HG03064 (cell line): ENCODE measurements at regions not wholly inside any gene's neighbourhood (a gene's known extent, or its start where the extent isn't known, plus 50 kb on each side); places are given as distances from the start of the nearest gene placed in this dataset.
A peak's percentile ranks its signal among the peaks of the same experiment; 100 is the strongest.

Experiments used
- ATAC-seq: cut with Tn5 transposase; IDR thresholded peaks from one replicate; pipeline ENCODE4 v1.9.1; 2021; ENCODE audit warnings: low read depth; ENCODE audit not compliant: unreplicated experiment

DNA sequence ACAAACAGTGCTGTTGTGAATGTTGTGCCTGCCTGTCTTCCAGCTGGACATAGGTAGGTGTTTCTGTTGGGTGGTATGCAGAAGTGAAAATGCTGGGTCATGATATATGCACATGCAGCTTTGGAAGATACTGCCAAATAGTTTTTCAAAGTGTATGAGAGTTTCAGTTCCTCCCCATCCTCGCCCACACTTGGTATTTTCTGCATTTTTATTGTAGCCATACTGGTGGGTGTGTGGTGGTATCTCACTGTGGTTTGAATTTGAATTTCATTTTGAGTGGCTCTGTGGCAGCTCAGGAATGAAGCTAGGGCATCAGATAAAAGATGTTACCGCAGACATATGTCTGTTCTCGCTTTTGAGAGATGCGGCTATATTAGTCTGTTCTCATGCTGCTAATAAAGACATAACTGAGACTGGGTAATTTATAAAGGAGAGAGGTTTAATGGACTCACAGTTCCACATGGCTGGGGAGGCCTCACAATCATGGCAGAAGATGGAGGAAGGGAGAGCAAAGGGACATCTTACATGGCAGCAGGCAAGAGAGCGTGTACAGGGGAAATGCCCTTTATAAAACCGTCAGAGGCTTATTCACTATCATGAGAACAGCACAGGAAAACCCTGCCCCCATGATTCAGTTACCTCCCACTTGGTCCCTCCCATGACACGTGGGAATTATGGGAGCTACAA is 183.1 kb downstream of the CAND1 start:
- peak; percentile 51 for ATAC-seq

DNA sequence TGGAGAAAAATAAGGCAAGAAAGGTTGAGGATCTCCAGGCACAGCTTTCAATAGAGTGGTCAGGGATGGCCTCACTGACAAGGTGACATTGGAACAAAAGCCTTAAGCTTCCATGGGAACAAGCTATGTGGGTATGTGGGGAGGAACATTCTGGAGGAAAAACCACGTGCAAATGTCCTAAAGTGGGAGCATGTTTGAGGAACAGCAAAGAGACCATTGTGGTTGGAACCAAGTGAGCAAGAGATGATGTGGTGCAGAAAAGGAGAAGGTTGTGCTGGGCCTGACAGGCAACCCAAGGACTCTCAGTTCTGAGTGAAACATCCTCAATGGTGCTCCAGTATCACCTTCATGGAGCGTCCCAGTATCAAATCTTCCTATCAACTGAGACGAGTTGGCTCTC is 184.0 kb downstream of the CAND1 start:
- ATAC-seq = no peak

DNA sequence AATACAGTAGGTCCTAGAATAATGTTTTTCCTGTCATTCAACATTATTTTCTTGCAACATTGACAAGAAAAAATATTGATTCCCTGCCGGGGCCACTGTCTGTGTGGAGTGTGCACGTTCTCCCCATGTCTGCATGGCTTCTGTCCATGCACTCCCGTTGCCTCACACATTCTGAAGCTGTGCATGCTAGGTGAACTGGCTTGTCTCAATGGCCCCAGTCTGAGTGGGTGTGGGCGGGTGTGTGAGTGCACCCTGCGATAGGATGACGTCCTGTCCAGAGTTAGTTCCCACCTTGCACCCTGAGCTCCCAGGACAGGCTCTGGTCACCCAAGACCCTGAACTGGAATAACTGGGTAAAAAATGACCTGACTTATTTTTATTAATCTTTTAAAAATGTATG is 186.1 kb downstream of the CAND1 start:
- ATAC-seq = no peak

DNA sequence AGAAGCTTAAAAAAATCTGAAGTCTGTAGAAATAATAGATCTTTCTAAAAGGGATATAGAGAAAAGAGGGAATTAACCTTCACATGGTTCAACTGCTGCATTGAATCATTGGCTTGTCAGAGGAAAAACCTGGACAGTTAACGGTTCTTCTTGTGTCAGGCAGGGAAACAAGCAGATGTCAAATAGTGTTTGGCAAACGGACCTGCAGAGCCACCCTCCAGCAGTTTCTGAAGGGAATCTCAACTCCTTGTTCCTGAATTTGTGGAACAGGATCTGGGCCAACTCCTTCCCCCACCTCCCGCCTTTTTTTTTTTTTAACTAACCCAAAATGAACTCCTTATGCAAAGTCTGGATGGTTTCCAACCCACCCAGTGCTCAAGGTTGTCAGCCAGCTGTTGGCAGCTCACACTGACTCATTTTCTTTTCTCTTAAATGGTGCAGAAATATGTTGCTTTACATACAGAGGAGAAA is 187.3 kb downstream of the CAND1 start:
- ATAC-seq = no peak

DNA sequence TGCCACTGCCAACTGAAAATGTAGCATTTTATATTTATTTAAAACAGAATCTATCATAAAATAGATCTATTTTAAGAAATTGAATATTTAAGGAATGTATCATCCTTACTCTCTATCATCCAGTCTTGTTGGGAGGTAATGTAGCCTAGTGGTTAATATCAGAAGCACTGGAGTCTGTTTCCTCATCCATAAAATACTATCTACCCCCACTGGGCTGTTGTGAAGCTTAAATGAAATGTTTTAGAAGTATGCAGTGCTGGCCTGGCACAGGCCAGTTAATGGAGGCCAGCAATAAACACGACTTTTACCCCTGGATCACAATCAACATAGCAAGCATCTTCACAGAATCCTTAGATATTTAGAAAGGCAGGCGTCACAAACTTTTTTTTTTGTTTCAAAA is 188.0 kb downstream of the CAND1 start:
- no peak for ATAC-seq

DNA sequence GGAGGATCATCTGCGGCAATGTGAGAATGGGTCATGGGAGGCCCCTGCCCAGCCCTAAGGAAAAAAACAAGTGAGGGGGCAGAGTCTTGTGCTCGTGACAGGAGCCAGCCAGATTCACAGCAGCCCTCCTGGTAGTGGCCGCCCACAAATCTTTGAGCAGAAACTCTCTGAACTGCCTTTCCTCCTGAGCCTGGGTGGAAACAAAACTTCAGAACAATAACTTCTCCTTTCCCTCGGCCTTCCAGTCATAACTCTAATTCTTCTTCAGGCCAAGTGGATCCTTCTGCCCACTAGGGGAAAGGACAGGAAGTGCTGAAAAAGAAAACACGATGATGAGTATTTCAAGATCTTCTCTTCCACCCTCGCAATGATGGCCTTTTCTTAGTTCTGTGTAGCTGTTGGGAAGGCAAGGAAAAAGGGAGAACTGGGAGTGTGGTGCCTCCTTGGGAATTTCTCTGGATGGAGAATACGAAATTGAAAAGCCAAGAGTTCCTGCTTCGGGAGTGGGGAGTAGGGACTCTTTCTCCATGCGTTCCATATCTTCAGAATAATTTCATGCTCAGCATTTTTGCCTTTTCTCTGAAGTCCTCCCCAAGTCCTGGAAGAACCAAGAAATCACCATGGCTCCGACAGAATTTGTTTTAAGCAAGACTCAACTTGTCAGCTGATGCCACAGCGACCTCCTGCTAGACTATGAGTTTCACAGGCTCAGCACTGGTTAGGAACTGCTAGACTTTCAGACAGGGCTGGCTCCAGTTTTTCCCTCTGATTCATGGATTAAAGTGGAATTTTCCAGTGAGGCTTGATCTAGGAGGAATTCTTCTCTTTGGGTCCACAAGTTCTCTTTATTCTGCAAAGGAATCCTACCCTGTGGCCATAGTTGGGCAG is 188.9 kb downstream of the CAND1 start:
- no peak for ATAC-seq

DNA sequence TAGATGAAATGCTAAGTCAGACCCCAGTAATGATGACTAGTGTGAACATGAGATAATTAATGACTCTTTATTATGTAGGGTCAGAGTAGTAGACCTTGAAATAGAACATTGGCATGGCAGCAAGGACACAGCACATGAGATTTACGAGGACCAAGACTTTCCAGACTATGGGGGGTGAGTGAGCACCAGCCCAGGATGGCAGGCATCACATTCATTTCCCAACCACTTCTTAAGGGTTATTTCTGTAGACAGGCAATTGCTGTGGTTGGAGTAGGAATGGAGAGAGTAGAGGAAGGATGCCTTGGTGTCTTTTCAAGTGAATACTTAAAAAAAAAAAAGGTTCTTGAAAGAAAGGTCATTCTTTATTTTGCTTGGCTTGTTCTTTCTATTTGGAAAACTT is 189.4 kb upstream of the DYRK2 start:
- no peak for ATAC-seq

DNA sequence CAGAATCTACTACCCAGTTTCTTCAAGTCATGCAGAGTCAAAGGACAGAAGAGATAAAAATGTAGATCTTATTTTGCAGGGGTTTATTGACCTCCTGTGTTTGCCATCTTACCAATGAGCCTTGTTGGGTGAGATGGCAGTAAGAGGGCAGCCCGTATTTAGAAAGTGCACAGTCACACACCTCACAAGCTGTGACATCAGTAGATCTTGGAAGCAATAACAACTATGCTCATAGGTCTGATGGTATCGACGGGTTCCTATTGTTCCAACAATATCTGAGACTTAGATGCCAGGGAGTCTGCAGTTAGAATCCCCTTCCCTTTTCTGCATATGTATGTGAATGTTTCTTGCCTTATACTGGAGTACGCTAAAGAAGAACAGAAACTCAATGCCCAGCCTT is 189.0 kb upstream of the DYRK2 start:
- ATAC-seq = no peak

DNA sequence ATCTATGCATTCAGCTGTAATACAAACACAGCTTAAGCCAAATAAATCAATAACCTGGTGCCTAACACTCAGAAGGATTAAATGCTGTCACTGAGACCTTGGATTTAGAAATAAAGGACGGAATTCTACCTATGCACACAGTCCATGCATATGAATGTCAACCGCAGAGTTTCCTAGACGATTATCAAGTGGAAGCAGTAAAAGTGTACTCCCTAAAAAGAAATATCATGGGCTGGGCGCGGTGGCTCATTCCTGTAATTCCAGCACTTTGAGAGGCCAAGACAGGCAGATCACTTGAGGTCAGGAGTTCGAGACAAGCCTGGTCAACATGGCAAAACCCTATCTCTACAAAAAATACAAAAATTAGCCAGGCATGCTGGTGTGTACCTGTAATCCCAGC is 188.2 kb upstream of the DYRK2 start:
- no peak for ATAC-seq

DNA sequence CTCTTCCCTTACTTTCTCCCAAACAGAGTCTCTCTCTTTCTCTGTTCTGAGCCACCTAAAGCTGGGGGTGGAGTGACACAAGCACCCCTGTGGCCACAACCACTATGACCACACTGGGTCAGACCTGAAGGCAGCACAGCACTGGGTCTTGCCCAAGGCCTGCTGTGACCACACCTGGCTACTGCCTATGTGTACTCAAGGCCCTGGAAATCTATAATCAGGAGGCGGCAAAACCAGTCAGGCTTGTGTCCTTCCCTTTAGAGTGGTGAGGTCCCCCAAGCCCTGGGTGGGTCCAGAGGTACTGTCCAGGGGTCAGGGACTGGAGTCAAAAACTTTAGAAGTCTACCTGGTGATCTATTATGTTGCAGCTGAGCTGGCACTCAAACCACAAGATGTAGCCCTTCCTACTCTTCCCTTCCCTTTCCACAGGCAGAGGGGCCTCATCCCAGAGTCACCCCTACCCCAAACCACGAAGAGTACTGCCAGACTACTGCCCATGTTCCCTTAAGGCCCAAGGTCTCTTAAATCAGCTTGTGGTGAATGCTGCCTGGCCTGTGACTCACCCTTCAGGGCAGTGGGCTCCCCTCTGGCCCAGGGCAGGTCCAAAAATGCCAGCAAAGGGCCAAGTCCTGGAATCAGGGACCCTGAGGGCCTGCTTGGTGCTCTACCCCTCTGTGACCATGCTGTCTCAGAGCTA is 179.8 kb upstream of the DYRK2 start:
- ATAC-seq = no peak

DNA sequence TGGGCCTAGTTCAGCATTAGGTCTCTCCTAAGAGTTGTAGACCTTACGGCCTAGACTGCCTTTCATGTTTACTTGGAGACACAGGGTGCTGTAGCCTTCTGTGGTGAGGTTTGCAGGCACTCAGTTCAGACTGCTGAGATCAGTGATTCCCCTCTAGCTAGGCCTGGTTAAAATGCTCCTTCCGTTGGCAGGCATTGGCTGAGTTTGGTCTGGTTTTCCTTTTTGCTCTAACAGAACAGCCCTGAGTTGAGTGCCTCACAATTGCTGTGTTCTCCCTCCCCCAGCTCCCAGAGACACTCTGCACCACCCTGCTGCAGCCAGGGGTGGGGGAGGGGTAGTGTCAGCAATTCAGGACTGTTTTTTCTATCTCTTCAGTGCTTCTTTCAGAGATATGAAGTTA is 178.9 kb upstream of the DYRK2 start:
- ATAC-seq = no peak

DNA sequence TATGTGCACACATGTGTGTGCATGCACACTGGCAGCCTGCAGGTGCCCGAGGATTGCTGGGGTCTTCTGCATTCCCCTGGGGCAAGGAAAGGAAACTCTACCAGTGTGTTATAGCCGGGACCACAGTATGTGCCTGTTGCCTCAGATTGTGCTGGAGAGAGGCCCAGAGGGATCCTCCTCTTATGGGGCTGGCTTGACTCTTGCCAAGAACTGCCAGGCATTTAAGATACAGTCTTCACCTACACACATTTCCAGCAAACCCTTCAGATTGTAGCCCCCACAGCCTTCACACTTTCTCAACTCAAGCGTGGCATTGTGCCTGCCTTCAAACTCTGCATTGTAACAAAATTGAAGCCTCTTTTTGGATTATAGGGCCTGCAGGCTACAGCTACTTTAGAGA is 176.7 kb upstream of the DYRK2 start:
- no peak for ATAC-seq

DNA sequence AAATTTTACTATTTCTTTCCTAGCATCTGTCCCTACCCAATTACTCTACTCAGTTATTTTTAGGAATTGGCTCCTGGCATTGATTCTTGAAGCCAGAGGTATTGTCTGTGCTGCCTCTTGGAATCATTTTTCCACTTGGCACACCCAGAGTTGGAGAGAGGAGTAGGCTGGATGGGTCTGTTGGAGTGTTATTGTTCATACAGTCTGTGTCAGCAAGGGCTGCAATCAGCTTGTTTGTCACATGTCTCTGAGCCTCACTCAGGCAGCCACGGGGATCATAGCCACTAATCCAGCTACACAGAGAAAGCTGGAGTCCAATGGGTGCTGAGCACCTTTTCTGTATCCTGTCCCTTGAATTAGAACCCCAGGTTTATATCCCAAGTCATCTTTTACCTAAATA is 176.0 kb upstream of the DYRK2 start:
- no peak for ATAC-seq

DNA sequence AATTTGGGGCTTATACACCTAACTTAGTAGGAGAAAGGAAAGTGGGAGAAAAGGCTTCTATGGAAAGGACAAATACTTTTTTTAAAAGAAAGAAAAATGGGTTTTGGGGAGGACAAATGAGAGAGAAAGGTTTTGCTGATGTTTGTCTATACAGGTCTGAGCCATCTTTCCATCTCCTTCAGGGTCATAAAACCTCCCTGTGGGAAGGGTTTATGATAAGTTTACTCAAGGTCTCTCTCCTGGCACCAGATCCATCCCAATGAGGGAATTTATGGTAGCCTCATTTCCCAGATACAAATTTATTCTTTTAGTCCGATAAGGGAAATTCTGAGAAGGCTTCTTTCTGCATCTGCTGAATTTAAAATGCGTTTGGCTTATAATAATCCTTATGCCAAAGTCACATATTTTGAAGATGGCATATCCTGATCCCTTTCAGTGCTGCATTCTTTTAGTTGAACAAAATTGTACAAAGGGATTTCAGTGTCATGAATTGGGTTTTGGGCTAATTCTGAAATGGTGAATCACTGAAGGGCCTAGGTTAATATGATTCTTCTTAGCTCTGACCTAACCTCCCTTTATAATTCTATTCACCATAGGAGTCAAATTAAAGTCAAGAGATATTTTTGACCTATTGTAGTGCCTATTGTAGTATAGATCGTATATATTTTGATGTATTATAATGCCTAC is 173.5 kb upstream of the DYRK2 start:
- no peak for ATAC-seq

DNA sequence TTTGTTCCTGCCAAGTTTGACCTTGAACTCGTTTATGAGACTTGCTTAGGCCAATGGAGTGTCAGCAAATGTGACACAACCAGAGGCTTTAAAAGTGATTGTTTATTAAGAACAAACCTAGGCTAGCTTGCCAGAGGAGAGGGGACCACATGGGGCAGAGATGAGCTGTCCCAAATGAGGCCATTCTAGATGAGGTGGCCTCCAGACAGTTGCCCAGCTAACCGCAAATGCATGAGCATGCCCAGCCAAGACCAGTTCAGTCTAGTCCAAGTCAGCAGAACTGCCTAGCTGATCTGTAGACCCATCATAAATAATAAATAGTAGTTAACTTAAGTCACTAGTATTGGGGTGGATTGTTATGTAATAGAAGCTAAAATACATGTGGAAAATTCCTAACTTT is 172.8 kb upstream of the DYRK2 start:
- no peak for ATAC-seq

DNA sequence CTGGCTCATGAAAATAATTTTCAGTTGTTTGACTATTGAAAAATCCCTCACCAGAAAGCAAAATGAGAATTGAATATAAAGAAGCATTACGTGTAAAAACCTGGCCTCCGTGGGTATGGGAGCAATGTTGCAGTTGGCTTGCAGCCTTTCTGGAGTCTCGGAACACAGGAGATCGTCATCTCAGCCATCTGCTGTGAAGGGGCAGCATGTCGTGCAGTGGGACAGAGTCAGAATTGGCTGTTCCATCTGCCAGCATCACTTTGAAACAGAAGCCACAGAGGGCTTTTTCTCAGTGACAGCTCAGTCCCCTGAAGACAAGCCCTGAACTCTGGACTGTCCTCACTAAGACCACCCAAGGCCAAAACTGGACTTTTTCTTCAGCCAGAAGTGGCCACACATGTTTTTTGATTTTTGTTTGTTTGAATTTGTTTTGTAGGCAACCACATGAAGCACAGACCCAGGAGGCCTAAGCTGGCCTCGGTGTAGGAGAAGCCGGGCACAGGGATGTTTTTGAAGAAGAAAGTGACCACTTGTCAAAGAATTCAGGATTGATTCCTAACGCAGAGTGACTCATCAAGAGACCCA is 170.8 kb upstream of the DYRK2 start:
- ATAC-seq = no peak

DNA sequence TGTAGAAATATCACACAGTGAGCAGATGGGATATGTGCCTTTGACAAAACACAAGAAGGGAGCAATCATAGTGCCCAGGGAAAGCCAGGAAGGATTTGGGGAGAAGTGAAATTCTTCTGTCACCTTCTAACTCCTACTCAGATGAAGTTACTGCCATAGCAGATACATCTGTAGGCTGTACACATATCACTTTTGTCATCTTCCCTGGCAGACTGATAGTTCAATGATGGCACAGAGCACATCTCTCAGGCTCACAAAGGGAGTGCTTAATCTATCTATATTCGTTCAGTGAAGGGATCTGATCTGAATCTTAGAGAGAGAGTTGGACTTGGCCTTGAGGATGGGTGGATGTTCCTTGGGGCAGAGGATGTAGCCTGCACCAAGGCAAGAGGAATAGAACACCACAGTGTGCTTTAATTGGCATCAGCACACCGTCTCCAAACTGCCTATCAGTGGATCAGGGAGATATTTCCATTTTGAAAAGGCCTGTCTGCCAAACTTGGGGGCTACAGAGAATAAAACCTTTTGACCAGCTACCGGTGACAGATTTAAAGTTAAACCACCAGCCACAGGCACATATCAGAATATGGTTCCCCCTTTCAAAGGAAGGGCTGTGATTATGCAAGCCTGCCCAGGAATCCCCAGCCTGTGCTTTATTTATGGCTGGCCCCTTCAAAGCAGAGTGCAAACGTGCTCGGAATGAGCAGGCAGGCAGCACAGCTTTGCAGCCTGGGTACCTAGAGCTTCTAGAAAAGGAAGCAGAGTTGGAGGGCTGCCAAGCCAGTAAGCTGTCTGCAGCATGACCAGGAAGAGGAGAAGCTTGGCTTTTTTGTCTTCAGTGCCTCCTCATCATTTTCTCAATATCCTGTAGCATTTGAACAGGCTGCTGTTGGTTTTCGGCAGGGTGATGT is 165.5 kb upstream of the DYRK2 start:
- ATAC-seq = peak; percentile 77

DNA sequence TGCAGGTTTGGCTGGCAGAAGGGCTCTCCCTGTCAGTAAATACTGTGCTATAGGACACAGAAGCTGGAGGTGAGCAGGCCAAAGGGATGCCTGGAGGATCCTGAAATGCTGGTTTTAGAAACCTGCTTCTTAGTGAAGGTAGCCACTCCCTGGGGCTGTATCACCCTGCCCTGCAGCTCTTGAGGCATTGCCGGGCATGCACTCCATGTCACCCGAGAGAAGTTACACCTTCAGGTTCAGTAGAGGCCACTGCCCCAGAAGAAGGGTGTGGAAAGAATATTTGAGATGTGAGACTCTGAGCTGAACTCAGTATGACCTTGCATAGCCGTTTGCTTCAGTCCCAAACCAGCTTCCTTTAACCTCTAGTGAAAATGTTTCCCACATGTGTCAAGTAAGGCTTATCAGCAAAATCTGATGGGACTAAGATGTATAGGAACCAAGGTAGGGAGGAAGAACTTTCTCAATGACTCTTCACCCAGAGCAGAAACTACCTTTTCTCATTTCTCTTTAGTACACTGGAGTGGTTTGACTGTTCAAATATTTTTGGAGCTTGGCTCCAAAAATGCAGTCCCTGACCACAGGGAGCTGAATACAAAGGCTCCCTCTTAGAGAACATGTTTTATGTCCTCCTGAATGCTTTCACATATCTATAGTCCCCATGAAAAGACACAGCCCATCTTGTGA is 164.5 kb upstream of the DYRK2 start:
- ATAC-seq = no peak
